ENCODE measurements at regions not wholly inside any gene's neighbourhood (a gene's known extent, or its start where the extent isn't known, plus 50 kb on each side); places are given as distances from the start of the nearest gene placed in this dataset.

DNA sequence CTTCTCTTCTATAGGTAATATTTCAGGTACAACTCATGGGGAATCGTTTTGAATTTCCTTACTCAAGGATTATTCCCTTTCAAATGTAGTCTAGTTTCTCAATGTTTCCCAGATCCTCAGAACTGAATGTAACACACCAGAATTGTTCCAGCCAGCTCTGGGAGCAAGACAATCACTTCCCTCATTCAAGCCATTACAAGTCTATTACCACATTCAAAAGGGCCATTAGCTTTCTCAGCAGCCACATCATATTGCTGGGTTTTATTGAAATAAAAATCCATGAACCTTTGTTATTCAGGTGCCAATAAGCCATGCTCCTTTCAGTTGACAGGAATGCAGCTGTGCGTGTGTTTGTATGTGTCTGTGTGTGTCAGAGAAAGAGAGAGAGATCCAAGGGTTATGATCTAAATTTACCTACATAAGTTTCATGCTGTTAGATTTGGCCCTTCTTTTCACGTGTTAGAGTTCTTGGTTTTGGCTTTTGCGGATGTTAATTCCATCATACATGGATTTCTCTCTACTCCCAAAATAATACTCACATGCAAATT lies 357.7 kb downstream of the BCAT1 start:
- Histone ChIP-seq H3K27ac (no peak overlapping the region), H3K9me3 (no peaks in the 10 kb centered on the region), H3K4me1 (ENCODE audit: control insufficient read depth in 1 of 2, insufficient read depth in 1 of 2, low read depth in 1 of 2, low read length in 1 of 2) (no peaks in the 10 kb centered on the region), H3K27me3 (no peaks in the 10 kb centered on the region), H3K4me3 (ENCODE audit: low read depth in 1 of 2, low read length in 1 of 2) (no peak overlapping the region), H3K36me3 (no peaks in the 10 kb centered on the region)
- TF ChIP-seq, protein P1, sequence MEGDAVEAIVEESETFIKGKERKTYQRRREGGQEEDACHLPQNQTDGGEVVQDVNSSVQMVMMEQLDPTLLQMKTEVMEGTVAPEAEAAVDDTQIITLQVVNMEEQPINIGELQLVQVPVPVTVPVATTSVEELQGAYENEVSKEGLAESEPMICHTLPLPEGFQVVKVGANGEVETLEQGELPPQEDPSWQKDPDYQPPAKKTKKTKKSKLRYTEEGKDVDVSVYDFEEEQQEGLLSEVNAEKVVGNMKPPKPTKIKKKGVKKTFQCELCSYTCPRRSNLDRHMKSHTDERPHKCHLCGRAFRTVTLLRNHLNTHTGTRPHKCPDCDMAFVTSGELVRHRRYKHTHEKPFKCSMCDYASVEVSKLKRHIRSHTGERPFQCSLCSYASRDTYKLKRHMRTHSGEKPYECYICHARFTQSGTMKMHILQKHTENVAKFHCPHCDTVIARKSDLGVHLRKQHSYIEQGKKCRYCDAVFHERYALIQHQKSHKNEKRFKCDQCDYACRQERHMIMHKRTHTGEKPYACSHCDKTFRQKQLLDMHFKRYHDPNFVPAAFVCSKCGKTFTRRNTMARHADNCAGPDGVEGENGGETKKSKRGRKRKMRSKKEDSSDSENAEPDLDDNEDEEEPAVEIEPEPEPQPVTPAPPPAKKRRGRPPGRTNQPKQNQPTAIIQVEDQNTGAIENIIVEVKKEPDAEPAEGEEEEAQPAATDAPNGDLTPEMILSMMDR (IDR thresholded peaks at IDR 0.05): no peak

DNA sequence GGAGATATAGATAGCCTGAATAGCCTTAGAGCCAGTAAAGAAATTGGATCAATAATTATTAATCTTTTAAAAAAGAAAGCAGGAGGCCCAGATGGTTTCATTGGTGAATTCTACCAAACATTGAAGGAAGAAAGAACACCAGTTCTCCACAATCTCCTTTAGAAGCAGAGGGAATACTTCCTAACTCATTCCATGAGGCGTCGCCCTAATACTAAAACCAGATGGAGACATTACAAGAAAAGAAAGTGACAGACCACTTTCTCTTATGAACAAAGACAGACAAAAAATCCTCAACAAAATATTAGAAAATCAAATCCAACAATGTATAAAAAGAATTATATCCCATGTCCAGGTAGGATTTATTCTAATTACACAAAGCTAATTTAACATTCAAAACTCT lies 362.6 kb downstream of the BCAT1 start:
- H3K4me3 ChIP-seq (ENCODE audit: low read depth in 1 of 2, low read length in 1 of 2): no peak overlapping the region
- TF ChIP-seq, protein P1 (IDR thresholded peaks at IDR 0.05): no peak
- H3K27me3 ChIP-seq: no peaks in the 10 kb centered on the region
- no peaks in the 10 kb centered on the region for H3K36me3 ChIP-seq
- no peak overlapping the region for H3K27ac ChIP-seq
- H3K4me1 ChIP-seq (ENCODE audit: control insufficient read depth in 1 of 2, insufficient read depth in 1 of 2, low read depth in 1 of 2, low read length in 1 of 2): no peaks in the 10 kb centered on the region
- H3K9me3 ChIP-seq: no peaks in the 10 kb centered on the region

DNA sequence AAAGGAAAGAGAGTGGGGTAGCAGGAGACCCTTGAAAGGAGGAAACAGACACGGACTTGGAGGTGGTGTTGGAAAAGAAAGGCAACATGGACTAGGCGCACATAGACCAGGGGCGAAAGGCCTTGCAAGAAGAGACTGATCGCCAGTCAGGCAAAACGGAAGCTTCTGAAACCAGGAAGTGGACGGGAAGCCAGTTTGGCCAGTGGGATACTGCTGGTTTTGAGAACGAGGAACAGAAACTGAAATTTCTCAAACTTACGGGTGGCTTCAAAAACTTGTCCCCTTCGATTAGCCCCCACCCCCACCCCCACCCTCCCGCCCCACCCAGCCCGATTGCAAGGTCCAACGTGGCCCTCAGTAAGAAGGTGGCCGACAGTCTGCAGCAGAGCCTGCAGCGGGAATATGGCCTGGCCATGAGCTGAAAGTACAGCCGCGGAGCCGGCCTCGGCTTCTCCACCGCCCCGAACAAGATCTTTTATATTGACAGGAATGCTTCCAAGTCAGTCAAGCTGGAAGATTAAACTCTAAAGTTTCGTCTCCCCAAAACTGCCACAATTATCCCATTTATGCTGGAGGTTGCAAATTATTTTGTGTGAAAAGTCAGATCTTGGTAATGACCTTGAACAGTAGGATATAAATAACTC lies 364.7 kb downstream of the BCAT1 start:
- H3K4me1 ChIP-seq (ENCODE audit: control insufficient read depth in 1 of 2, insufficient read depth in 1 of 2, low read depth in 1 of 2, low read length in 1 of 2): no peaks in the 10 kb centered on the region
- H3K4me3 ChIP-seq (ENCODE audit: low read depth in 1 of 2, low read length in 1 of 2): no peak overlapping the region
- H3K36me3 ChIP-seq: no peaks in the 10 kb centered on the region
- no peak overlapping the region for H3K27ac ChIP-seq
- H3K27me3 ChIP-seq: no peaks in the 10 kb centered on the region
- TF ChIP-seq, protein P1 (IDR thresholded peaks at IDR 0.05): no peak
- H3K9me3 ChIP-seq: no peaks in the 10 kb centered on the region

DNA sequence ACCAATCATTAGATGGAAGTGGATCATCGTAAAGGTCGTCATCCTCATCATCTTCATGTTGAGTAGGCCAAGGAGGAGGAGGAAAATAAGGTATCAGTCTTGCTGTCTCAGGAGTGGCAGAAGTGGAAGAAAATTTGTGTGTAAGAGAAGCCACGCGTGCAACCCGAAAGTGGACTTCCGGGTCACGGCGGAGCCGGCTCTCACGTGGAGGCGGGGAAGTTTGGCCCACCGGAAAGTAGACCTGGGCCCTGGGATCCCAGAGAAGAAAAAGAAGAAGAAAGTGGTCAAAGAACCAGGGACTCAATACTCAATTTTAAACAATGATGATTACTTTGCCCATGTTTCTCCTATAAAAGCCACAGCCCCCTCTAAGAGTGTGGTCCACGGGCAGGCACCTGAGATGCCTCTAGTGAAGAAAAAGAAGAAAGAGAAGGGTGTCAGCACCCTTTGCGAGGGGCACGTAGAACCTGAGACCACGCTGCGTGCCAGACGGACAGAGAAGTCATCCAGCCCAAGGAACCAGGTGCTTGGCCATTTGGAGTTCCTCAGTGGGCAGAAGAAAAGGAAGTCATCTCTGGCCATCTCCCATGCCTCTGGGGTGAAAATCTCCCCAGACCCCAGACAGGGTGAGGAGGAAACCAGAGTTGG lies 365.8 kb downstream of the BCAT1 start:
- H3K36me3 ChIP-seq: no peaks in the 10 kb centered on the region
- no peaks in the 10 kb centered on the region for H3K9me3 ChIP-seq
- no peaks in the 10 kb centered on the region for H3K27me3 ChIP-seq
- no peaks in the 10 kb centered on the region for H3K4me1 ChIP-seq (ENCODE audit: control insufficient read depth in 1 of 2, insufficient read depth in 1 of 2, low read depth in 1 of 2, low read length in 1 of 2)
- no peak overlapping the region for H3K4me3 ChIP-seq (ENCODE audit: low read depth in 1 of 2, low read length in 1 of 2)
- H3K27ac ChIP-seq: no peak overlapping the region
- TF ChIP-seq, protein P1 (IDR thresholded peaks at IDR 0.05): no peak

DNA sequence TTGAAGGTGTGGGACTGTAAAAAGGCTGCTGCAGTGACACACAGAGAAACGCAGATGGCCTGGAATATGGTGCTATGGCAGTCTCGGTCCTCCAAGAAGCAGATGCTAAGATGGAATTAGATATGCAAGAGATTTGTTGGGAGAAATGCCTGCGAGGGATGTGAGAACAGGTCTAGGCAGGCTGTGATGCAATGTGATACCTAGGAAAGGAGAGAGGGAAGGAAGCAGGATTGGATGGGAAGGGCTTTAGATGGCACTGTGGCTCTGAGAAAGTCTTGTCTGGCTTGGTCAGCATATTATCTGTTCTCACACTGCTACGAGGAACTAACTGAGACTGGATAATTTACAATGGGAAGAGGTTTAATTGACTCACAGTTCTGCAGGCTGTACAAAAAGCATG lies 374.4 kb downstream of the BCAT1 start:
- Histone ChIP-seq H3K36me3 (no peaks in the 10 kb centered on the region), H3K4me3 (ENCODE audit: low read depth in 1 of 2, low read length in 1 of 2) (no peak overlapping the region), H3K27me3 (no peaks in the 10 kb centered on the region), H3K27ac (no peak overlapping the region), H3K9me3 (no peaks in the 10 kb centered on the region), H3K4me1 (ENCODE audit: control insufficient read depth in 1 of 2, insufficient read depth in 1 of 2, low read depth in 1 of 2, low read length in 1 of 2) (no peaks in the 10 kb centered on the region)
- TF ChIP-seq, protein P1 (IDR thresholded peaks at IDR 0.05): no peak
